Stimulated activated CD4-positive, alpha-beta T cell treated with anti-CD3 and anti-CD28 coated beads, Interleukin-12 subunit alpha, Interleukin-12 subunit beta, amount 100 ng/mL, for 4 hours (primary cell): ENCODE measurements at regions not wholly inside any gene's neighbourhood (a gene's known extent, or its start where the extent isn't known, plus 50 kb on each side); places are given as distances from the start of the nearest gene placed in this dataset.

ENCODE experiments used
- DNase-seq: peaks from one replicate; pipeline ENCODE4 v3.0.0-alpha.2; 2020

DNA sequence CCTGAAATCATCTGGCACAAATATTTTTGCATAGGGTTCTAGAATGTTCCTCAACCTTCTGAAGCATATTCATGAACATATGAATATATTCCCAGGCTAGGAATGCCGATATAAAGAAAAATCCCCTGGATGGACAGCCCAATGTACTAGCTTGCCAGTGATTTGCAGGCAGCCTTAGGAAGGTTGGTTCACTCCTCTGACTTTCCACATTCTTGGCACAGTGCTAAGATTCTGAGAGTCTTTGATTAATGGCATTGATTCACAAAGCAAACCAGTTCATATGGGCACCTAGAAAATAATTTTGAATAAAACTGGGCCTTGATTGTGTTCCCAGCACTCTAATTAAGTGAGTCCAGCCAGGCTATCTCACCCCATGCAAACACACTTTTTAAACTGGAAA, 56.9 kb upstream of the ENPP4 start:
- no peak for DNase-seq

DNA sequence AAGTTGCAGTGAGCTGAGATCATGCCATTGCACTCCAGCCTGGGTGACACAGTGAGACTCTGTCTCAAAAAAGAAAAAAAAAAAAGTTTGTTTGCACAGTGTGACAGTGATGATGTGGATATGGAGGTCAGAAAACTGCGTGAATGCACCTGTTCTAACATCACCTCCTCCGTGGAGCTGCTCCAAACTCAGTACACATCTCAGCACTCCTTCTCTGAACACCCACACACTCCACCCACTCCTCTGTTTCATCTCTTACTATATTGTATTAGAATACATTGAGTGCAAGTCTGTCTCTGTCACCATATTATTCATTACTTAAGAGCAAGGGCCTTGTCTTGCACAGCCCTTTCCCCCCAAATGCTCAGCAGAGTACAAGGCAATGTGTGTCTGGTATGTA, 51.5 kb upstream of the ENPP4 start:
- DNase-seq, result peak; percentile 4

DNA sequence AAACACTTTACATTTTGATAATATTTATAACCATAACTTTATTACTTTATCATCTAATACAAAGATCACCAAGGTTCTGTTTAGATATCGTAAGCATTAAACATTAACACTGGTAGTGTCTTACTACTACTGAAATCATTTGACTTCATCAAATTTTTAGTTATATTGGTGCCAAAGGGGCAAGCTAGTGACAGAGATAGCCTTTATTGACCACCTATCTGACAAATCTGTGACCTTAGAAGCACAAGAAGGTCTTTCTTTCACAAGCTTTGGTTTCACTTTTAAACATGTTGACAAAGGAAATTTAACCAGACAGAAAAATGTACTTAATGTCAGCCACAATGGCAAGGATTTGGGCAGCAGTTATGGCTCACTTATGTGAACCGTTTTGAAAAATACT, 50.7 kb upstream of the ENPP4 start:
- DNase-seq, result no peak
